COLO668 (cell line): ENCODE measurements at regions not wholly inside any gene's neighbourhood (a gene's known extent, or its start where the extent isn't known, plus 50 kb on each side); places are given as distances from the start of the nearest gene placed in this dataset.

ENCODE experiments used
- DNase-seq: peaks from one replicate; lab custom pipeline; 2025; ENCODE audit not compliant: unreplicated experiment; lab: John Stamatoyannopoulos, UW

DNA sequence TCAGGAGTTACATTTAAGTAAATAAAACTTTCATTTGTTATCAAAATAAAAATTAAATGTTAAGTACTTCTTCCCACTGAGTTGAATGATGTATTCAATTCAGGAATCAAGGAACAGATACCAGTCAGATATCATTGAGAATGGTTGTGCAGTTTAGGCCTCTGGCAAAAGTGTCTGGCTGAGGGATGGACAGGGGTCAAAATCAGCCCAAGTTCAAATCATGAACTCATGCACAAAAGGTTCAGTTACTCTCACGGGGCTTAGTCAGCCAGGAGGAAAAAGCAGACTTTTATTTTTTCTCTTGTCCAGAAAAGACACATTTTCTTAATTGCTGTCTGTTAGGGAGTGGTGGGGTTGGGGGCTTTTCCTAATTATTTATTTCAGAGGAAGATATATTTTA is 166.3 kb downstream of the RASSF9 start:
- DNase-seq: no peak

DNA sequence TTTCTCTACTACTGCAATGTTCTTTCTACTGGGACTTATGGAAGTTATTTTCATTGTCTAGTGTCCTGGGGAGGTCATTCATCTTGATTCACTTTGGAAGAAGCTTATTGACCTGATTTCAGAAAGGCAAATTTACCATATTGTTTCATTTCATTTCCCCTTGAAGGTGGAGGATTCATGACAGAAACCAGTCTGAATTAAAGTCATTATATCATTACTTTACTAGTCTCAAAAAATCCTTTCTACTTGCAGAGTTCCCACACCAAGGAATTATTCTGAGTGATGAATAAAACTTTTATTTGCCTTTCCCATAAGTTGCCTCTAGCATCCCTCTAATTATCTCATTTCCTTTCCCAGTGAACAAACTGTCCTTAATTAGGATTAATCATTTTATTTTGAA is 163.8 kb downstream of the RASSF9 start:
- no peak for DNase-seq

- no peak for DNase-seq
Observed at GRCh38 chr12:85673921-85674420, 162.2 kb downstream of the RASSF9 start.

GRCh38 chr12:85676816-85677749 is 159.1 kb downstream of the RASSF9 start:
- DNase-seq: no peak

DNA sequence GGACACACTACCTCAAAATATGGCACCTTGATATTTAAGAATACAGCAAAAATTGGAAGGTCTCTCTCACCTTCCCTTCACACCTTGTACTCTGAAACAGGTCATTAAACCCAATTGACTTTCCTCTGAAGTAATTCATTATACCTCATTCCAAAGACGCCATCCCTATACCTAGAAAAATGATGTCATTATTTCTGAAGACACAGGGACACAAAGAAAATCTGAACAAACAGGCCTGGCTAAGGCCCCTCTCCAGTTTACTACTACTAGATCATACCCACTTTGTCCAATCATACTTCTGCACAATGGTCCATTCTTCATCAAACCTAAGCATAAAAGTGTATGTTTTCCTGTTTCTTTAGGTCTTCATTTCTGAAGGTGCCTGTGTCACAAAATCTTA is 156.9 kb downstream of the RASSF9 start:
- no peak for DNase-seq

- no peak for DNase-seq
Observed at GRCh38 chr12:85680881-85681280, 155.3 kb downstream of the RASSF9 start.

DNA sequence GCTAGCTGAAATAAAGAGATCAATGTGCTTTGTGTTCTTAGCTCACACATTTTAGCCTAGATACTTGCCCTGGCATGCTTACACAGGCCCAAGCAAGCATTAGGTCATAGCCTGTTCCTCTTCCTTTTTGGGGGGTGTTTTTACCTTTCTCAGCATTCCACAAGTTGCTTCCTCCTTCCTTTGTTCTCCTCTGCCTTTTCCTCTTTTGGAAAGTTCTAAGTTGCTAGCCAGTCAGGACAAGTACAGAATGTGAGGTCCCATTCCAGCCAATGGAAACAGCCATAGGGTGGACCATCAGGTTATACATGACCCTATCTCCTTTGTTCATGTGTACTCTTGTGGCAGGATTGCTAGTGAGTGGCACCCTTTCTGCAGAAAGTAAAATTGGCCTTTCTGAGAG is 154.9 kb downstream of the RASSF9 start:
- DNase-seq: no peak

DNA sequence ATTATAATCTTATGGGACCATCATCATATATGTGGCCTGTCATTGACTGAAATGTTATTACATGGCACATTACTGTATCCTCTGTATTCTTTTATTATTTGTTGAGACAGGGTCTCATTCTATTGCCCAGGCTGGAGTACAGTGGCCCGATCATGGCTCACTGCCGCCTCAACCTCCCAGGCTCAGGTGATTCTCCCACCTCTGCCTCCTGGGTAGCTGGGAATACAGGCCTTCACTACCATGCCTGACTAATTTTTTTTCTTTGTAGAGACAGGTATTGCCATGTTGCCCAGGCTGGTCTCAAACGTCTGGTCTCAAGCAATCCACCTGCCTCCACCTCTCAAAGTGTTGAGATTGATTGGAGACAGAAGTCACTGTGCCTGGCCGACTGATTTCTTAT is 153.2 kb downstream of the RASSF9 start:
- DNase-seq: no peak

- DNase-seq: no peak
Observed at GRCh38 chr12:85688837-85689236, 147.4 kb downstream of the RASSF9 start.

DNA sequence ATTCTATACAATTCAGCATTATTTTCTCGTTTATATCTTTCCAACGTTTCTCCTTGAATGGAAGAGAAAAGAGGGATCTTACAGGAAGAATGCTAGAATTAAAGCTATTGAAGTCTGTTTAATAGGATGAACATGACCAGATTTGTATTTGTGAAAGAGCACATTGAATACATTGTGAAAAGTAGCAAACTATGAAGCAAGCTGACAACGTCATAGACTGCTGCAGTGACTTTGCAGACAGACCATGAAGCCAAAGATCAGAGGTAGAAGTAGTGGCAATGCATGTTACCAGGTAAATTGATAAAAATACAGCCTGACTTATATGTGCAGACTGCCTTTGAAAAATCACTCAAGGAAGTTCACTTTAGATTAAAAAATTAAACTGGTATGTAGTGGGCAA is 146.1 kb downstream of the RASSF9 start:
- no peak for DNase-seq

- no peak for DNase-seq
Observed at GRCh38 chr12:85693093-85693665, 143.0 kb downstream of the RASSF9 start.

DNA sequence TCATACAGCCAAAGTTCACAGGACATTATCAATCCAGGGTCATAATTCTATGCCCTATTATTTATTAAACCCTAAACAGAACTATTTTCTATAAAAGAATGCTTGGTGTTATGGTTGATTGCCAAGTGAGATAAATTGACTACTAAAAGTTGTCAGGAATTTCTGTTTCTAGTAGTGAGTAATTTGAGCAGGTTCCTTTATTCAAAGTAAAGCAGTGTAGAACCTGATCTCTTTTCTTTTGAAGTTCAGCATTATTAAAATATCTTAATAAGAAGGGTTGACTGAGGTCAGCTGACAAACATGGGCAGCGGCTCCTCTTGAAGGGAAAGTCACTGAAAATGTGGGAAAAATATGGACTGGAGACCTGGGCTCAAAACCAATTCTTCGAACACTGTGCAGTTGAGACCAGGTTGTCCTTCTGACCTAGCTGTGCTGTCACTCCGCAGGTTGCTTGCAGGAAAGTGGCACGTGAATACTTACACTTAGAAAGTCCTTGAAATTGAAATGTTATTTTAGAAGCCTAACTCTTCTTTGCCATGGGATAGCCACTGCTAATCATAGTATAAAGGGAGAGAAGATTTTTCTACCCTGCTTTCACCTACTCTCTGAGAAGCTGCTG is 141.0 kb downstream of the RASSF9 start:
- no peak for DNase-seq

DNA sequence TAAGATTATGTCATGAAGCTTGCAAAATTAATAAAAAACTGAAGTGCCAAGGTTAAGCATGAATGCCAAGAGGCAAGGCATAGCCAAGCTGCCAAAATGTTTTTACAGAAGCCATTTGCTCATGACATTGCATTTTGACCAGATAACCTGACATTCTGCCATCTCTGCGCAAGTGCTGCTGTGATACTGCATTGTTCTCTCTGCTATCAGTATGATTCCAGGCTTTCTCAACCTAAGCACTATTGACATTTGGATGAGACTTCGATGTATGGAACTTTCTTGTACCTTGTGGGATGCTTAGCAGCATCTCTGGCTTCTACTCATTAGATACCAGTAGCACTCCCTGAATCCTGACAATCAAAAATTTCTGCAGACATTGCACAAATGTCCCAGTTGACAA is 139.2 kb downstream of the RASSF9 start:
- DNase-seq: no peak

GRCh38 chr12:85698937-85699336 is 137.3 kb downstream of the RASSF9 start:
- no peak for DNase-seq

- no peak for DNase-seq
Observed at GRCh38 chr12:85708775-85709174, 127.4 kb downstream of the RASSF9 start.

GRCh38 chr12:85711735-85712390 is 124.3 kb downstream of the RASSF9 start:
- DNase-seq: no peak

GRCh38 chr12:85713373-85713772 is 122.8 kb downstream of the RASSF9 start:
- DNase-seq: no peak

- no peak for DNase-seq
Observed at GRCh38 chr12:85714425-85714824, 121.8 kb downstream of the RASSF9 start.

GRCh38 chr12:85720308-85721033 is 115.7 kb downstream of the RASSF9 start:
- DNase-seq: no peak

- no peak for DNase-seq
Observed at GRCh38 chr12:85725991-85726390, 110.2 kb downstream of the RASSF9 start.
